Osteocyte (in vitro differentiated cells): ENCODE measurements at regions not wholly inside any gene's neighbourhood (a gene's known extent, or its start where the extent isn't known, plus 50 kb on each side); places are given as distances from the start of the nearest gene placed in this dataset.

ENCODE experiments used
- DNase-seq: peaks from one replicate; pipeline ENCODE4 v3.0.0; 2021; ENCODE audit warnings: mixed read lengths; ENCODE audit not compliant: unreplicated experiment; ENCODE audit errors: extremely low spot score
- H3K27ac Mint-ChIP-seq: one replicate; pipeline ENCODE4 v1.8.0; 2021; ENCODE audit warnings: mild to moderate bottlenecking, mixed read lengths; ENCODE audit not compliant: unreplicated experiment
- H3K27me3 Mint-ChIP-seq: one replicate; pipeline ENCODE4 v1.8.0; 2021; ENCODE audit warnings: mixed read lengths; ENCODE audit not compliant: unreplicated experiment
- H3K36me3 Mint-ChIP-seq: one replicate; pipeline ENCODE4 v1.8.0; 2021; ENCODE audit warnings: mixed read lengths; ENCODE audit not compliant: unreplicated experiment
- H3K4me1 Mint-ChIP-seq: one replicate; pipeline ENCODE4 v1.8.0; 2021; ENCODE audit warnings: mixed read lengths; ENCODE audit not compliant: unreplicated experiment
- H3K4me3 Mint-ChIP-seq: one replicate; pipeline ENCODE4 v1.8.0; 2021; ENCODE audit warnings: mild to moderate bottlenecking, moderate library complexity, mixed read lengths; ENCODE audit not compliant: unreplicated experiment
- H3K9me3 Mint-ChIP-seq: one replicate; pipeline ENCODE4 v1.8.0; 2021; ENCODE audit warnings: mixed read lengths; ENCODE audit not compliant: unreplicated experiment
- TF ChIP-seq, protein P1 (sequence below): fragments of 200-600 bp; sonication (generic); IDR thresholded peaks from 2 replicates; pipeline ENCODE4 v1.5.0; 2021; ENCODE audit warnings: antibody characterized with exemption, mild to moderate bottlenecking, moderate library complexity

- Mint-ChIP-seq H3K4me1 (no peaks in the 10 kb centered on the region), H3K27me3 (no peaks in the 10 kb centered on the region), H3K4me3 (no peak overlapping the region), H3K27ac (no peak overlapping the region), H3K9me3 (peaks cover 7% of the 10 kb centered on the region), H3K36me3 (no peaks in the 10 kb centered on the region)
- DNase-seq = no peak
- TF ChIP-seq, protein P1, sequence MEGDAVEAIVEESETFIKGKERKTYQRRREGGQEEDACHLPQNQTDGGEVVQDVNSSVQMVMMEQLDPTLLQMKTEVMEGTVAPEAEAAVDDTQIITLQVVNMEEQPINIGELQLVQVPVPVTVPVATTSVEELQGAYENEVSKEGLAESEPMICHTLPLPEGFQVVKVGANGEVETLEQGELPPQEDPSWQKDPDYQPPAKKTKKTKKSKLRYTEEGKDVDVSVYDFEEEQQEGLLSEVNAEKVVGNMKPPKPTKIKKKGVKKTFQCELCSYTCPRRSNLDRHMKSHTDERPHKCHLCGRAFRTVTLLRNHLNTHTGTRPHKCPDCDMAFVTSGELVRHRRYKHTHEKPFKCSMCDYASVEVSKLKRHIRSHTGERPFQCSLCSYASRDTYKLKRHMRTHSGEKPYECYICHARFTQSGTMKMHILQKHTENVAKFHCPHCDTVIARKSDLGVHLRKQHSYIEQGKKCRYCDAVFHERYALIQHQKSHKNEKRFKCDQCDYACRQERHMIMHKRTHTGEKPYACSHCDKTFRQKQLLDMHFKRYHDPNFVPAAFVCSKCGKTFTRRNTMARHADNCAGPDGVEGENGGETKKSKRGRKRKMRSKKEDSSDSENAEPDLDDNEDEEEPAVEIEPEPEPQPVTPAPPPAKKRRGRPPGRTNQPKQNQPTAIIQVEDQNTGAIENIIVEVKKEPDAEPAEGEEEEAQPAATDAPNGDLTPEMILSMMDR = no peak
These were observed 482.0 kb upstream of the ONECUT1 start for GRCh38 chr15:53272116-53272515.

DNA sequence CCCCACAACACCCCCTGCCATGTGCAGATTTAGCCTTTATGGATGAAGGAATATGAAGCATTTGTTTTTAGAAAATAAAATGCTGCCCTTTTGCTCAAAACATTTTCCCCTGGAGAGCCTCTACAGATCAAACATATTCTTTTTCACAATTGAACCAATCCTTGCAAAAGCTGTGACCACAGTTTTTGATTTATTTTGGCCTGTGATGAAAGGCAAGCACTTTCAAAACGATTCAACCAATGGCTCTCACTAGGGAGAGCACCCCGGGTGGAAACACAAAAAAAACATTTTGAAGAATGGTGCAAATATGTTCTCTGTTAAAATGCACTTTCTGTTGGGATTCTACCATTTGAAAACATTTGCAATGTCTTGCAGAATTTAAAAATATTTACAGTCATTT lies 476.0 kb upstream of the ONECUT1 start:
- no peak for DNase-seq
- no peaks in the 10 kb centered on the region for H3K9me3 Mint-ChIP-seq
- no peaks in the 10 kb centered on the region for H3K27me3 Mint-ChIP-seq
- TF ChIP-seq, protein P1 = no peak
- H3K27ac Mint-ChIP-seq = no peak overlapping the region
- H3K4me1 Mint-ChIP-seq = no peaks in the 10 kb centered on the region
- no peaks in the 10 kb centered on the region for H3K36me3 Mint-ChIP-seq
- no peak overlapping the region for H3K4me3 Mint-ChIP-seq

GRCh38 chr15:53260647-53261046 lies 470.5 kb upstream of the ONECUT1 start:
- Mint-ChIP-seq H3K4me1 (no peaks in the 10 kb centered on the region), H3K9me3 (no peaks in the 10 kb centered on the region), H3K4me3 (no peak overlapping the region), H3K27ac (no peak overlapping the region), H3K27me3 (no peaks in the 10 kb centered on the region), H3K36me3 (no peaks in the 10 kb centered on the region)
- TF ChIP-seq, protein P1 = no peak
- DNase-seq = no peak

DNA sequence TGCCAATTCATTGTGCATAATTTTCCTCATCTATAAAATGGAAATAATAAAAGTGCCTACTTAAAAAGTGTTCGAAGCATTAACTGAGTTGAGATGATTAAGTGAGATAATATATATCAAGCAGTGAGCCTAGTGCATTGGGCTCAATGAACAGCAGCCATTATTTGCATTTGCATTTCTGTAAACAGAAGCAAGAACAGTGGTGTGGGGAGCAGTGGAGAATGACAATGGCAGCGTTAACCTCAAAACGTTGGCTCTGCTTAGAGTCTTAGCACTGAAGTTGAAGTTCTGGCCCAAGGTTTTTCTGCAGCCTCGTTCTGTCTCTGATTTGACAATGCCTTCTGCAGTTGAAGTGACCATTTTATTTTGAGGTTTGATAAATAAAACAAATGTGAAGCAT lies 466.3 kb upstream of the ONECUT1 start:
- no peak for DNase-seq
- TF ChIP-seq, protein P1 = no peak
- Mint-ChIP-seq H3K4me1 (no peaks in the 10 kb centered on the region), H3K4me3 (no peak overlapping the region), H3K27me3 (no peaks in the 10 kb centered on the region), H3K9me3 (no peaks in the 10 kb centered on the region), H3K36me3 (no peaks in the 10 kb centered on the region), H3K27ac (no peak overlapping the region)

- no peaks in the 10 kb centered on the region for H3K4me1 Mint-ChIP-seq
- H3K4me3 Mint-ChIP-seq = no peak overlapping the region
- H3K27me3 Mint-ChIP-seq = no peaks in the 10 kb centered on the region
- H3K27ac Mint-ChIP-seq = no peak overlapping the region
- no peaks in the 10 kb centered on the region for H3K9me3 Mint-ChIP-seq
- TF ChIP-seq, protein P1 = no peak
- DNase-seq = no peak
- no peaks in the 10 kb centered on the region for H3K36me3 Mint-ChIP-seq
These were observed 465.9 kb upstream of the ONECUT1 start for GRCh38 chr15:53256043-53256442.
